GM12892 (cell line): ENCODE measurements at regions not wholly inside any gene's neighbourhood (a gene's known extent, or its start where the extent isn't known, plus 50 kb on each side); places are given as distances from the start of the nearest gene placed in this dataset.

Experiments
- POLR2A ChIP-seq: IDR thresholded peaks from 2 replicates; pipeline ENCODE4 v1.6.1; 2011; ENCODE audit warnings: low read depth, low read length, control low read depth
- POLR2AphosphoS5 ChIP-seq: IDR thresholded peaks from 2 replicates; pipeline ENCODE4 v1.6.1; 2011; ENCODE audit warnings: low read depth, low read length, control low read depth

DNA sequence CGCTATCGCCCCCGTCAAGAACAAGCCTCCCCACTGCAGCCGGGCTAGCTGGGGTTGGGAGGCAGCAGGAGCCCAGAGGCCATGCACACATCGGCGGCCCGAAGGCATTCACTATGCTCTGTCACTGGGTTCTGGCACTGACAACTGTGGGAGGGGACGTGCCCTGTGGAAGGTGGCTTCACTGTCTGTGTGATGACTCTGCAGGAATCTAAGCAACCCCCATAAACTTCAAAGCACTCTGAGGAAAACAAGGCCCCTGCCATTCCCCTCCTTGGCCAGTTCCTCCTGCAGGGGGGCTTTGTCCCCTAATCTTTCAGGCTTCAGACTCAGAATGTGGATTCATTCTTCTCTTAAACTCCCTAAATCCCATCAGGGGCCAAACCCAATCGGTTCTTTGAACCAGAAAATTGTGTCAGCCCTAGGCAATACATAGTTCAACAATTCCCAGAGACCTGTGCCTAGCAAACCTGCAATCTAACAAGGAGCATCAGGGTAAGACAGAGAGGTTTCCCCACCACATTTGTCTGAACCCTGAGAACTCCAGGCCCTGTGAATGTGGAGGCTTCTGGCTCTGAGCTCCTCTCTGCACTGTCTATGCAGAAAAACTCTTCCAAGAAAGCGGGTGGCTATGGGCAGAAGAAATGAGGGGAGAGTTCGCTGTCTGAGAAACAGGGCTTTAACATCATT is 1477.2 kb downstream of the TBC1D22A start:
- TF ChIP-seq POLR2AphosphoS5 (no peak), POLR2A (no peak)
